HAP-1 (cell line): ENCODE measurements at regions not wholly inside any gene's neighbourhood (a gene's known extent, or its start where the extent isn't known, plus 50 kb on each side); places are given as distances from the start of the nearest gene placed in this dataset.
"Not testable (repeated sequence)": the region's sequence is repeated elsewhere in the genome, so short reads cannot be mapped to it uniquely, and the experiment has no call there.

Source experiments
- DNase-seq, 2 experiments: peaks; one replicate each; pipeline ENCODE4 v3.0.0-alpha.2; 2016 to 2020; ENCODE audit warnings: low spot score in 2 of 2
- H3K27me3 ChIP-seq: fragments of 250-450 bp; sonication (Bioruptor Pico); 2 replicates; pipeline ENCODE4 v1.5.1; 2020; ENCODE audit warnings: low read depth, mild to moderate bottlenecking, moderate library complexity
- H3K36me3 ChIP-seq: fragments of 250-450 bp; sonication (Bioruptor Pico); replicated peaks from 2 replicates; pipeline ENCODE4 v1.5.1; 2020; ENCODE audit warnings: mild to moderate bottlenecking
- H3K4me1 ChIP-seq: fragments of 250-450 bp; sonication (Bioruptor Pico); 2 replicates; pipeline ENCODE4 v1.5.1; 2020; ENCODE audit warnings: mild to moderate bottlenecking
- H3K4me3 ChIP-seq: fragments of 250-450 bp; sonication (Bioruptor Pico); 2 replicates; pipeline ENCODE4 v1.5.1; 2020; ENCODE audit warnings: mild to moderate bottlenecking, moderate library complexity
- H3K9me3 ChIP-seq: fragments of 250-450 bp; sonication (Bioruptor Pico); 2 replicates; pipeline ENCODE4 v1.5.1; 2020; ENCODE audit warnings: mild to moderate bottlenecking, moderate library complexity
- in situ Hi-C: fragments of 300-500 bp; cut with MboI; formaldehyde crosslinking; loops from 3 replicates; pipeline ENCODE4 v1.14.3; 2020; ENCODE audit warnings: low sequenced_read_pairs, inconsistent platforms, mixed read lengths

DNA sequence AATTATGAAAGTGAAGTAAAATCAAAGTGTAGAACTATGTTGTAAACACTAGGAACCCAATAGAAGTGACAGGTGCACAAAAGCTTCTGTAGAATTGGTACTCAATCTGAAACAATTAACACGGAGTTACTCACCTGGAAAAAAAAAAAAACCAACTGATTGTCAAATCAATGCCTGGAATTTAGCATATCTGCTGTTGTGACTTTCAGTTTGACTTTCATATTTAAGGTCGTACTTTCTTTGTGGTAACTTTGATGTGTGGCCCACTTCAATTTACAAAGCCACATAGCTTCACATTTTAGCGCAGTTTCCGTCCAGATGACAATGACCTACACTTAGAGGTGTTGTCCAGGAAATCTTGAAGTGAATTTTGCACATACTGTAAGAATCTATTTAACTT, 1124.9 kb downstream of the STIM2 start:
- DNase-seq: no peak
- in situ Hi-C loops: no loop called here
- Histone ChIP-seq H3K4me1 (no peaks in the 10 kb centered on the region), H3K36me3 (no peaks in the 10 kb centered on the region), H3K27me3 (no peaks in the 10 kb centered on the region), H3K9me3 (no peaks in the 10 kb centered on the region), H3K4me3 (no peak overlapping the region)

DNA sequence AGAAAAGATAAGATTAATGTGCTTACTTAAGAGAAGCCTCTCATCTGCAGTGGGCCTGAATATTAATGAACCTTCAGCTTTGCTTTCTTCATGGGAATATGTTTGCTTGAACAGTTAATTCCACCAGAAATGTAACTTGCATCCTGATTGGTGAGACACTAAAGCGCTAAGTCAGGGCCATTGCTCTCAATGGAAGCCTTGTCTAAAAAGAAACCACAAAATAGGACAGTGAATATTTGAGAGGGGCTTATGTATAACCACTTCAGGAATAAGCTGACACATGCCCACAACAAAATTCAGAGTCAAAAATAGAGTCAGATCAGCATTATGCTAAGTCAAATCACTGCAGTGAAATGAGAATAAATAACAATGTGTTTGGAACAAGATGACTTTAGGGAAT, 1125.8 kb downstream of the STIM2 start:
- in situ Hi-C loops: no loop called here

DNA sequence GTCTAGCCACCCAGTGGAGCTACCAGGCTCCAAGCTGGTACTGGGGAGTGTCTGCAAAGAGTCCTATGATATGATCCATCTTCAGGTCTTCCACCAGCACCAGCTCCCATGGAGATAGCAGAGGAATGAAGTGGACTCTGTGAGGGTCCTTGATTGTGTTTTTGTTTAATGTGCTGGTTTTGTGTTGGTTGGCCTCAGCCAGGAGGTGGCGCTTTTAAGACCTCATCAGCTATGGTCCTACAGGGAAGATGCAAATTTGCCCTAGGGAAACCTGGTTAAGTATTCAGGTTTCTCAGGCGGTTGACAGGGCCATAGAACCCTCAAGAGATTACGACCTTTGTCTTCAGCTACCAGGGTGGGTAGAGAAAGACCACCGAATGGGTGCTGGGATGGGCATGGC, 1141.1 kb downstream of the STIM2 start:
- DNase-seq: no peak
- in situ Hi-C loops: no loop called here
- no peak overlapping the region for H3K4me3 ChIP-seq
- H3K27me3 ChIP-seq: no peaks in the 10 kb centered on the region
- H3K9me3 ChIP-seq: no peaks in the 10 kb centered on the region; the same call in 1 of the 2 replicates
- H3K36me3 ChIP-seq: no peaks in the 10 kb centered on the region
- no peaks in the 10 kb centered on the region for H3K4me1 ChIP-seq

More for the DNA sequence above, 1125.8 kb downstream of the STIM2 start:
- Histone ChIP-seq H3K27me3 (no peaks in the 10 kb centered on the region), H3K4me3 (no peak overlapping the region), H3K36me3 (no peaks in the 10 kb centered on the region), H3K9me3 (no peaks in the 10 kb centered on the region), H3K4me1 (no peaks in the 10 kb centered on the region)
- no peak for DNase-seq

GRCh38 chr4:28004520-28004919, 1143.9 kb downstream of the STIM2 start:
- Histone ChIP-seq H3K9me3 (no peaks in the 10 kb centered on the region), H3K4me1 (no peaks in the 10 kb centered on the region), H3K27me3 (no peaks in the 10 kb centered on the region), H3K36me3 (no peaks in the 10 kb centered on the region), H3K4me3 (no peak overlapping the region)
- DNase-seq: no peak
- in situ Hi-C loops: no loop called here

DNA sequence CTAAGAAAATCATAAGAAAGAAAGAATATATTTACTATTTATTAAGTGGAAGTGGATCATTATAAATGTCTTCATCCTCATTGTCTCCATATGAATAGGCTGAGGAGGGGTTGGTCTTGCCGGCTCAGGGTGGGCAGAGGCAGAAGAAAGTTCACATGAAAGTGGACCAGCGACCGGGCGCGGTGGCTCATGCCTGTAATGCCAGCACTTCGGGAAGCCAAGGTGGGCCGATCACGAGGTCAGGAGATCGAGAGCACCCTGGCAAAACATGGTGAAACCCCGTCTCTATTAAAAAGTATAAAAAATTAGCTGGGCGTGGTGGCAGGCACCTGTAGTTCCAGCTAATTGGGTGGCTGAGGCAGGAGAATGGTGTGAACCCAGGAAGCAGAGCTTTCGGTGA, 1145.4 kb downstream of the STIM2 start:
- Histone ChIP-seq H3K4me3 (no peak overlapping the region), H3K9me3 (no peaks in the 10 kb centered on the region), H3K4me1 (no peaks in the 10 kb centered on the region), H3K27me3 (no peaks in the 10 kb centered on the region), H3K36me3 (no peaks in the 10 kb centered on the region)
- DNase-seq: no peak
- in situ Hi-C loops: no loop called here

- H3K4me3 ChIP-seq: no peak overlapping the region
- H3K36me3 ChIP-seq: no peaks in the 10 kb centered on the region
- H3K27me3 ChIP-seq: no peaks in the 10 kb centered on the region
- no peaks in the 10 kb centered on the region for H3K4me1 ChIP-seq
- in situ Hi-C loops: no loop called here
- H3K9me3 ChIP-seq: no peaks in the 10 kb centered on the region
- no peak for DNase-seq
These were observed 1147.1 kb downstream of the STIM2 start for GRCh38 chr4:28007693-28008092.

DNA sequence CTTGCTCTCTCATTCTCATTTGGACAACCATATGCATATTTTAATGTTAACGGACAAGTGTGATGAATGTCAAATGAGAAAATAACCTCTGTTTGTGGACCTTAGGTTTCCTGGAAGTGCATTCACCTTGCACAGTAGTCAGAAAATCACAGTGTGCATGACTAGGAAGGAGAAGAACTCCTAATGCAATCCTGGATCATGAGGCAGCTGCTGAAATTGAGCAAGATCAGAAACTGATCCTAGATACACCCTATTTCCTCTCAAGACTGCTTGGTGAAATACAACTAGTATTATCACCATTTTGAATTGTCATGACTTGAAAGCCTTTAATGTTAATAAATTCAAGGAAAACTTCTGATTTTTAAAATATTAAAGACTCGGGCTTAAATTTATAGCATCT, 1148.9 kb downstream of the STIM2 start:
- Histone ChIP-seq H3K36me3 (no peaks in the 10 kb centered on the region), H3K27me3 (no peaks in the 10 kb centered on the region), H3K9me3 (no peaks in the 10 kb centered on the region), H3K4me1 (no peaks in the 10 kb centered on the region), H3K4me3 (no peak overlapping the region)
- DNase-seq: no peak
- in situ Hi-C loops: no loop called here

DNA sequence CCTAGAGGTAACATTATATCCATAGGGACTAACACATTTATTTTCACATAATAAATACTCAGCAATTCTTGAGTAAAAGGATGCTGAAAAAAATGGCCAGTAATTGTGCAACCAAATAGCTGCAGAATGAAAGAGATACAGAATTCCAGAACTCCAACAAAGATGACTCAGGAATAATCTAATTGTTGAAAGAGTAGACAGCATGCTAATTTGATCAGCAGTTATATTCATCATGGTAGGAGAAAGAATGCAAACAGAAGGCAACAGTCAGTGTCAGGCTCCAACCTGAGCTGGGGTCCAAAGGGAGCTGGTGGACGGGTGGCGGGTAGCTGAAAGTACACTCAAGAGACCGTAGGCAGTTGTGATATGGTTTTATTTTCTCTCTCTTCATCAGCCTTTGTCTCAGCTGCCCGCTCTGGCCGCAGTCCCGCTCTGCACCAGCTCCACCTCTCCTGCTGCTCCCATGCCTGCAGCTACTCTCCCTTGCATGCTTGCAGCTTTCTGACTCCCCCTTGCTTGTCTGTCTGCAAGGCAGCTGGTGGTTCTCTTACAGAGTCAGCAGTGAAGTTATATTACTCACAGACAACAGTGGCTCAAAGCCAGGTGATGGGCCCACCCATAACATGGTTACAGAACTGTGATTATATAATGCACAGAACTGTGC, 1150.1 kb downstream of the STIM2 start:
- no peak for DNase-seq
- H3K4me1 ChIP-seq: no peaks in the 10 kb centered on the region
- no peaks in the 10 kb centered on the region for H3K9me3 ChIP-seq
- no peak overlapping the region for H3K4me3 ChIP-seq
- in situ Hi-C loops: no loop called here
- no peaks in the 10 kb centered on the region for H3K36me3 ChIP-seq
- no peaks in the 10 kb centered on the region for H3K27me3 ChIP-seq

- Histone ChIP-seq H3K9me3 (no peaks in the 10 kb centered on the region), H3K4me3 (no peak overlapping the region), H3K36me3 (no peaks in the 10 kb centered on the region), H3K27me3 (no peaks in the 10 kb centered on the region), H3K4me1 (no peaks in the 10 kb centered on the region)
- in situ Hi-C loops: no loop called here
- DNase-seq: no peak
These were observed 1153.8 kb downstream of the STIM2 start for GRCh38 chr4:28014469-28014868.

- H3K36me3 ChIP-seq: no peaks in the 10 kb centered on the region
- no peaks in the 10 kb centered on the region for H3K27me3 ChIP-seq
- H3K4me3 ChIP-seq: no peak overlapping the region
- no peak for DNase-seq
- no peaks in the 10 kb centered on the region for H3K4me1 ChIP-seq
- in situ Hi-C loops: no loop called here
- no peaks in the 10 kb centered on the region for H3K9me3 ChIP-seq
These were observed 1155.4 kb downstream of the STIM2 start for GRCh38 chr4:28015996-28016395.

GRCh38 chr4:28038253-28038652, 1177.6 kb downstream of the STIM2 start:
- not testable (repeated sequence) for DNase-seq, H3K9me3 ChIP-seq

DNA sequence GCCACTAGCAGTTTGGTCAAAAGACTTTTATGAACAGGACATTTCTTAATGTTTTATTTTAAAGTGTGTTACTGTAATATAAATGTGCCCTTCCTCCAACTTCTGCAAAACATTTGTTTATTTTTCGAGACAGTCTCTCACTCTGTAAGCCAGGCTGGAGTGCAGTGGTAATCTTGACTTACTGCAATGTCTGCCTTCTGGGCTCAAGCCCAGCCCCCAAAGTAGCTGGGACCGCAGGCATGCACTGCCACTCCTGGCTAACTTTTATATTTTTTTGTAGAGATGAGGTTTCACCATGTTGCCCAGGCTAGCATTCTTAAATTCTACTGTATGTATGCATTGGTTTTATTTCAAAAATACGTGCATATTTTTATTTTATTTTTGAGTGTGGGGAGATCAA, 1201.9 kb downstream of the STIM2 start:
- Histone ChIP-seq H3K4me3 (no peak overlapping the region), H3K4me1 (peaks cover 10% of the 10 kb centered on the region), H3K27me3 (no peaks in the 10 kb centered on the region), H3K9me3 (no peaks in the 10 kb centered on the region), H3K36me3 (no peaks in the 10 kb centered on the region)
- in situ Hi-C loops: no loop called here
- no peak for DNase-seq

More at GRCh38 chr4:28038253-28038652, 1177.6 kb downstream of the STIM2 start:
- H3K4me1 ChIP-seq, H3K27me3 ChIP-seq, H3K4me3 ChIP-seq, H3K36me3 ChIP-seq, in situ Hi-C loops: not testable (repeated sequence)

DNA sequence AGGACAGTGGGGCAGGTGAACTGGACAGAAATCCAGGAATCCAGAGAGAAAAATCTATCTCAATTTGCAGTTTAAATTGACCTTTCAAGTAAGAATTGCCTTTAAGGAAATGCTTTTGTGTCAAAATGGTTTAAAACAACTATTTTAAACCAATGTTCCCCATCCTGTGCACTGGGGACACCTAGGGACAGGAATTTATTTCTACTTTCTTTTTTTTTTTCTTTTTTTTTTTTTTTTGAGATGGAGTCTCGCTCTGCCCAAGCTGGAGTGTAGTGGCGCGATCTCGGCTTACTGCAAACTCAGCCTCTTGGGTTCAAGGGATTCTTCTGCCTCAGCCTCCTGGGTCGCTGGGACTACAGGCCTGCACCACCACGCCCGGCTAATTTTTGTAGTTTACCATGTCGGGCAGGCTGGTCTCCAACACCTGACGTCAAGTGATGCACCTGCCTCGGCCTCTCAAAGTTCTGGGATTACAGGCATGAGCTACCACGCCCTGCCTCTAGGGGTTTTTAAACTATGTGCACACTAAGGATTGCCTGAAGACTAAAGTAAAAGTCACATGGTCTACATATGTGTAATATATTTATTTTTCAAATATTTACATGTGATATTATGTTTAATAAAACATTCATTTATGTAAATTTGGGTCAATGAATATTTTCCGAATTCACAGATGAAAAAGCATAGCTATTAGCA, 1213.4 kb downstream of the STIM2 start:
- no peaks in the 10 kb centered on the region for H3K4me1 ChIP-seq
- in situ Hi-C loops: no loop called here
- no peaks in the 10 kb centered on the region for H3K9me3 ChIP-seq
- no peaks in the 10 kb centered on the region for H3K27me3 ChIP-seq
- H3K4me3 ChIP-seq: no peak overlapping the region
- no peaks in the 10 kb centered on the region for H3K36me3 ChIP-seq
- DNase-seq: peak in 1 of 2 experiments; percentile 12

GRCh38 chr4:28075401-28075956, 1214.8 kb downstream of the STIM2 start:
- no peak for DNase-seq
- H3K27me3 ChIP-seq: no peaks in the 10 kb centered on the region
- H3K4me3 ChIP-seq: no peak overlapping the region
- H3K36me3 ChIP-seq: no peaks in the 10 kb centered on the region
- H3K4me1 ChIP-seq: no peaks in the 10 kb centered on the region
- H3K9me3 ChIP-seq: no peaks in the 10 kb centered on the region
- in situ Hi-C loops: no loop called here
